ENCODE measurements at regions not wholly inside any gene's neighbourhood (a gene's known extent, or its start where the extent isn't known, plus 50 kb on each side); places are given as distances from the start of the nearest gene placed in this dataset.

- H3K4me1 ChIP-seq = peaks cover 0 to 28% (median 20%) of the 10 kb centered on the region in 9 donors
- WGBS, 2 donors = 77 to 79% methylated on average over 4 of the region's 4 CpGs
- peaks cover 0 to 5% (median 0%) of the 10 kb centered on the region in 11 donors for H3K9me3 ChIP-seq
- no peak for TF ChIP-seq CTCF (IDR thresholded peaks at IDR 0.05)
- no peak overlapping the region for H3K4me3 ChIP-seq
- H3K27ac ChIP-seq = no peak overlapping the region
- DNase-seq (no peak), ATAC-seq (no peak)
- H3K36me3 ChIP-seq = no peaks in the 10 kb centered on the region
- intact Hi-C loops (cut with DNase I) = loop anchor here in 3 of 10 donors (10.0 kb wide), 2 partner anchors 116 to 426 kb away; no protein-coding TSS in a partner anchor
- H3K27me3 ChIP-seq = no peaks in the 10 kb centered on the region
Observed at GRCh38 chr12:65568517-65568916, 255.8 kb upstream of the HMGA2 start.

DNA sequence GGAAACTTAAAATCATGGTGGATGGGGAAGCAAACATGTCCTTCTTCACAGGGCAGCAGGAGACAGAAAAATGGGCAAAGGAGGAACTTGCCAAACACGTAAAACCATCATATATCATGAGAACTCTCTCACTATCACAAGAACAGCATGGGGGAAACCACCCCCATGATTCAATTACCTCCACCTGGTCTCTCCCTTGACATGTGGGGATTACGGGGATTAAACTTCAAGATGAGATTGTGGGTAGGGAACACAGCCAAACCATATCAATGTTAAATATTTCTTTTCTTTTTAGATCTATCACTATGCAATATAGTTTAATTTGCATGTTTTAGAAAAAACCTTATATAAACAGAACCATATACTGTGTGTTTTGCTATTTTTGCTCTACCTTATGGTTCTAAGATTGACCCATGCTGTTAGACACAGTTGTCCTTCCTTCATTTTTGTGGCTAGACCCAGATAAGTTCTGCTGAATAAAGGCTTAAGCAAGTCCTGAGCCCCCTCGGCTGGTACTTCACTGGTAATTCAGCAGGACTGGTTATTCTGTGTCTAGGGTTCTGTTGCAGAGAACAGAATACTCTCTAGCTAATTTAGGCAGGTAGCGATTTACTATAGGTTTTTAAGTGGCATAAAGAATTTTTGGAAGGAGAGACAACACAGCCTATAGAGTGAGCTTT is 253.7 kb upstream of the HMGA2 start:
- Histone ChIP-seq H3K36me3 (no peaks in the 10 kb centered on the region), H3K27ac (no peak overlapping the region), H3K27me3 (no peaks in the 10 kb centered on the region), H3K9me3 (peaks cover 0 to 25% (median 12%) of the 10 kb centered on the region in 11 donors), H3K4me3 (no peak overlapping the region), H3K4me1 (peaks cover 0 to 26% (median 20%) of the 10 kb centered on the region in 9 donors)
- WGBS, 2 donors = 84 to 93% methylated on average over 4 of the region's 4 CpGs
- TF ChIP-seq CTCF (IDR thresholded peaks at IDR 0.05) = no peak
- DNase-seq (no peak), ATAC-seq (no peak)
- intact Hi-C loops (cut with DNase I) = no loop called here

DNA sequence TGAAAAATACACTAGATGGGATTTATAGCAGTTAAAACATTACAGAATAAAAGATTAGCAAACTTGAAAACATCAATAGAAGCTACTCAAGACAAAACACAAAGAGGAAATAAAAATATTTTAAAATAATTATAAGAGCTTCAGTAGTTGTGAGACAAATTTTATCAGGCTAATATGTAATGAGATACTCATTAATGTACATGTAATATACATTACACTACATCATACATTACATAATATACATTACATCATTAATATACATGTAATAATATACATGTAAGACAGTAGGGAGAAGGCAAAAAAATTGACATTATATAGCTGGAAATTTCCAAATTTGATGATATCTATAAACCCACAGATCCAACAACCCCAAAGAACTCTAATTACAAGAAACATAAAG is 249.4 kb upstream of the HMGA2 start:
- H3K4me3 ChIP-seq = no peak overlapping the region

GRCh38 chr12:65584016-65584415 is 240.3 kb upstream of the HMGA2 start:
- ATAC-seq = no peak
- Histone ChIP-seq H3K4me3 (no peak overlapping the region), H3K9me3 (peaks cover 0 to 5% (median 0%) of the 10 kb centered on the region in 11 donors), H3K4me1 (no peaks in the 10 kb centered on the region), H3K27me3 (no peaks in the 10 kb centered on the region), H3K27ac (no peak overlapping the region), H3K36me3 (no peaks in the 10 kb centered on the region)
- intact Hi-C loops (cut with DNase I) = no loop called here
- WGBS, 2 donors = 84 to 85% methylated on average over 3 of the region's 3 CpGs
- DNase-seq = no peak
- TF ChIP-seq CTCF (IDR thresholded peaks at IDR 0.05) = no peak

More for the DNA sequence above, 249.4 kb upstream of the HMGA2 start:
- Histone ChIP-seq H3K4me1 (no peaks in the 10 kb centered on the region), H3K36me3 (no peaks in the 10 kb centered on the region), H3K27me3 (no peaks in the 10 kb centered on the region), H3K27ac (no peak overlapping the region), H3K9me3 (peaks cover 0 to 34% (median 12%) of the 10 kb centered on the region in 11 donors)
- ATAC-seq = no peak
- intact Hi-C loops (cut with DNase I) = no loop called here
- DNase-seq = no peak
- no peak for TF ChIP-seq CTCF (IDR thresholded peaks at IDR 0.05)

Data from heart right ventricle (tissue), 16 donors.